NT2/D1 (cell line): ENCODE measurements at regions not wholly inside any gene's neighbourhood (a gene's known extent, or its start where the extent isn't known, plus 50 kb on each side); places are given as distances from the start of the nearest gene placed in this dataset.
"Not testable (repeated sequence)": the region's sequence is repeated elsewhere in the genome, so short reads cannot be mapped to it uniquely, and the experiment has no call there.

ENCODE experiments used
- DNase-seq: peaks from one replicate; pipeline ENCODE4 v3.0.0-alpha.2; 2011; ENCODE audit warnings: low read depth, low spot score
- H3K27me3 ChIP-seq: 2 replicates; pipeline ENCODE4 v1.6.0; 2011; ENCODE audit warnings: mild to moderate bottlenecking; ENCODE audit not compliant: insufficient read length, insufficient read depth
- H3K36me3 ChIP-seq: 2 replicates; pipeline ENCODE4 v1.6.1; 2011; ENCODE audit warnings: mild to moderate bottlenecking, low read length, mixed read lengths; ENCODE audit not compliant: insufficient read depth, insufficient read length
- H3K4me1 ChIP-seq: 2 replicates; pipeline ENCODE4 v1.5.1; 2011; ENCODE audit not compliant: insufficient read depth, insufficient read length
- H3K4me3 ChIP-seq: 2 replicates; pipeline ENCODE4 v1.5.1; 2011; ENCODE audit warnings: low read depth; ENCODE audit not compliant: insufficient read length
- H3K9ac ChIP-seq: 2 replicates; pipeline ENCODE4 v1.6.0; 2011; ENCODE audit warnings: low read depth; ENCODE audit not compliant: insufficient read length
- H3K9me3 ChIP-seq: 2 replicates; pipeline ENCODE4 v1.5.1; 2011; ENCODE audit warnings: mild to moderate bottlenecking, low read length; ENCODE audit not compliant: insufficient read depth
- SUZ12 ChIP-seq: IDR thresholded peaks from 2 replicates; pipeline ENCODE4 v1.6.1; 2011; ENCODE audit not compliant: insufficient read length, insufficient read depth; ENCODE audit errors: extremely low read depth
- YY1 ChIP-seq: IDR thresholded peaks from 2 replicates; pipeline ENCODE4 v1.6.1; 2011; ENCODE audit not compliant: insufficient read length, insufficient read depth
- ZNF274 ChIP-seq: IDR thresholded peaks from 2 replicates; pipeline ENCODE4 v1.6.1; 2011; ENCODE audit warnings: mild to moderate bottlenecking, low read depth, low read length

DNA sequence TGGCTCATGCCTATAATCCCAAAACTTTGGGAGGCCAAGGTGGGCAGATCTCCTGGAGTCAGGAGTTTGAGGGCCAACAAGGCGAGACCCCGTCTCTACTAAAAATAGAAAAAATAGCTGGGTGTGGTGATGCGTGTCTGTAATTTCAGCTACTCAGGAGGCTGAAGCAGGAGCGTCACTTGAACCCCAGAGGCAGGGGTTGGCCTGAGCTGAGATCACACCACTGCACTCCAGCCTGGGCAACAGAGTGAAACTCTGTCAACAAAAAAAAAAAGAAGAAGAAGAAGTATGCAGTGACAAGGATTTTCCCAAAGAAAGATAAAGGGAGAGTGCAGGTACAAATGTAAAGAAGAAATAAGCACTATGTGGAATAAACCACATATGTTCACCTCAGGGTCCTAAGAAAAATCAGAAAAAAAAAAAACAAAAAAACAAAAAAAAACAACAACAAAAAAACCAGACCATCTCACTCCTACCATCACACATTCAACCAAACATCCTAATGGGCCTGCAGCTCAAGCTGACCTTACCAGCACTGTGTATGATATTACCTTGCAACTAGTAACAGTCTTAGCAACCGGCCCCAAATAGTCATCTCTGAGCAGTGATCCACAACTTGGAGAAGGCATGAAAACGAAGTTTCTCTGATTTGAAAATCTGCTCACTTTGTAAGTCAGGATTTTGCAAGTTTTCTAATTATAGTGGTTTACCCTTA is 296.7 kb upstream of the PROK2 start:
- Histone ChIP-seq H3K4me3 (no peak overlapping the region), H3K27me3 (no peaks in the 10 kb centered on the region), H3K9me3 (peaks cover 21% of the 10 kb centered on the region), H3K4me1 (peaks cover 9% of the 10 kb centered on the region), H3K36me3 (no peaks in the 10 kb centered on the region), H3K9ac (no peak overlapping the region)
- DNase-seq: no peak
- TF ChIP-seq YY1: no peak
- TF ChIP-seq ZNF274: no peak
- no peak for TF ChIP-seq SUZ12

DNA sequence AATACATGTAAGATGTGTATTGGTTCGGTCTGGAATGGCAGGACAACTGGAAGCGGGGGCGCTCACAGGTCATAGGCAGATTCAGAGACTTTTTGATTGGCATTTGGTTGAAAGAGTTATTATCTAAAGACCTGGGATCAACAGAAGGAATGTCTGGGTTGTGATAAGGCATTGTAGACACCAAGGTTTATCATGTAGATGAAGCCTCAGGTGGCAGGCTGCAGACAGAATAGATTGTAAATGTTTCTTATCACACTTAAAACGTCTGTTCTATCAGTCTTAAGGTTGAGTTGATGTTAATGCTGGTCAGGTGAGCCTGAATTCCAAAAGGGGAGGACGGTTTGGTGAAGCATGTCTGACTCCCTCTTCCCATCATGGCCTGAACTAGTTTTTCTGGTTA is 295.9 kb upstream of the PROK2 start:
- Histone ChIP-seq H3K27me3 (no peaks in the 10 kb centered on the region), H3K4me1 (peaks cover 9% of the 10 kb centered on the region), H3K4me3 (no peak overlapping the region), H3K9me3 (peaks cover 30% of the 10 kb centered on the region), H3K36me3 (no peaks in the 10 kb centered on the region), H3K9ac (no peak overlapping the region)
- no peak for DNase-seq
- TF ChIP-seq YY1 (no peak), ZNF274 (no peak), SUZ12 (no peak)

DNA sequence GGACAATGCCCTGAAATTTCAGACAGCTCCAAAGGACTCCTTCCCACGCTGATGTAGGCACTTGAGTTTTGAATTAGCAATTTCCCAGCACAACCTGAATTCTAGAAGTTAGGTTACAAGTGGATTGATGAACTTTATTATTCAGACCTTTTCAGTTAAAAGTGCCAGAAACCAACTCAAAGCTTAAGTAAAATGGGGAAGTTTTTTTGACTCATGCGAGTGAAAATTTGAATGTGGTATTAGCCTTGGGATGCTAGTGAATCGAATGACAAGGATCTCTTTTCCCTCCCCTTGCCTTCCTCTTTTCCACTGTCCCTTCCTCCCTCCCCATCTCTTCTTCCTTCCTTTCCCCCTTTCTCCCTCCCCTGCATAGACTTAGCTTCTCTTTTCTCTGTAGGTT is 295.1 kb upstream of the PROK2 start:
- TF ChIP-seq SUZ12: no peak
- no peak for TF ChIP-seq ZNF274
- TF ChIP-seq YY1: no peak
- Histone ChIP-seq H3K9me3 (peaks cover 37% of the 10 kb centered on the region), H3K27me3 (no peaks in the 10 kb centered on the region), H3K4me1 (peaks cover 9% of the 10 kb centered on the region), H3K36me3 (no peaks in the 10 kb centered on the region), H3K9ac (no peak overlapping the region), H3K4me3 (no peak overlapping the region)
- no peak for DNase-seq

DNA sequence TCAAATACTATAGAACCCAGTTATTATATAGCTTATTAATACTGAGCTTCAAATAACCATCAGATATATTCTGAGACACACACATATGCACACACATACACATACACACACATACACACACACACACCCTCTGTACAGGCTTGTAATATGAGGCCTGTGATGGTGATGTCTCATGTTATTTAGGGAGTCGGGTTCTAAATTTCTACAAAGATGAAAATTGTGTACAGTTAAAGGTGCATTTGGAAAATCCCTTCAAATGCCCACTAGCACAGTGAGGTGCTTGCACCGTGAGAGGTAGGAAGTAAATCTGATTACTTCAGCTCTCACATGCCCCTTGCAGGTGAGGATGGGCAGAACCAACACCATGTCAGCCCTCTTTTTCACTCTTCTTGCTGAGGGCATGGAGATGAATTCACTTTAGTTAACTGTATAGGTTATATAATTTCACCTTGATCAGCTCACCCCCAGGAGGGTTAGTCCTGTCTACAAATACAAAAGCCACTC is 294.5 kb upstream of the PROK2 start:
- Histone ChIP-seq H3K36me3 (no peaks in the 10 kb centered on the region), H3K9me3 (peaks cover 41% of the 10 kb centered on the region), H3K9ac (no peak overlapping the region), H3K27me3 (no peaks in the 10 kb centered on the region), H3K4me1 (peaks cover 7% of the 10 kb centered on the region), H3K4me3 (no peak overlapping the region)
- no peak for DNase-seq
- TF ChIP-seq YY1 (no peak), SUZ12 (no peak), ZNF274 (no peak)

DNA sequence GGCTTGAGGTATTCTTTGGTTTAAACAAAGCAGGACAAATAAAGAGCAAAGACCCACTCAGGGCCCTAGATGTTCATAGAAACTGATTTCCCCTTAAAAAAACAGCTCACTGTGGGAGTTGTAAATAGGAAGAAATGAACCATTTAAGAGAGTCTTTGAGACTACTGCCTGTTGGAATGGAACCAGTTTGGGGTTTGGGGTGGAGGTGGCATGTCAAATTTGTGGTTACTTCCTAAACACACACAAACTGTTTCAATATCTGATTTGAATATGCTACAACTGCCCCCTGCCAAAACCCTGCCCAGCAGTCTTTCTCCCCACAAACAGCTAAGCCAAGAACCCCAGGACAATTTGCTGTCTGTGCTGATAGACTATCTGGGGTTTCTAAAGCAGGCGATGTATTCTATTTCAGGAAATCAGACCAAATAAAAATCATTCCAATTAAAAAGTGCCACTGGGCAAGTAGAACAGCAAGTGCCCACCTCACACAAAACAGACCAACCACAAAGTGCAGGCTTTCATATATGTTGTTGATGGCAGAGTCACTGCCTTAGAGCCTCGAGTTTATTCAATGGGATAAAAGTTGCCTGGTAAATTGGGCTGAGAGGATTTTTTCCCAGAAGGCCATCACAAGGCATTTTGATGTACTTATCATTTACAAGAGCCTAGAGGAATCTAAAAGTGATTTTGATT is 293.9 kb upstream of the PROK2 start:
- Histone ChIP-seq H3K36me3 (no peaks in the 10 kb centered on the region), H3K4me1 (peaks cover 7% of the 10 kb centered on the region), H3K27me3 (no peaks in the 10 kb centered on the region), H3K9ac (no peak overlapping the region), H3K4me3 (no peak overlapping the region), H3K9me3 (peaks cover 44% of the 10 kb centered on the region)
- TF ChIP-seq SUZ12 (no peak), YY1 (no peak), ZNF274 (no peak)
- no peak for DNase-seq

DNA sequence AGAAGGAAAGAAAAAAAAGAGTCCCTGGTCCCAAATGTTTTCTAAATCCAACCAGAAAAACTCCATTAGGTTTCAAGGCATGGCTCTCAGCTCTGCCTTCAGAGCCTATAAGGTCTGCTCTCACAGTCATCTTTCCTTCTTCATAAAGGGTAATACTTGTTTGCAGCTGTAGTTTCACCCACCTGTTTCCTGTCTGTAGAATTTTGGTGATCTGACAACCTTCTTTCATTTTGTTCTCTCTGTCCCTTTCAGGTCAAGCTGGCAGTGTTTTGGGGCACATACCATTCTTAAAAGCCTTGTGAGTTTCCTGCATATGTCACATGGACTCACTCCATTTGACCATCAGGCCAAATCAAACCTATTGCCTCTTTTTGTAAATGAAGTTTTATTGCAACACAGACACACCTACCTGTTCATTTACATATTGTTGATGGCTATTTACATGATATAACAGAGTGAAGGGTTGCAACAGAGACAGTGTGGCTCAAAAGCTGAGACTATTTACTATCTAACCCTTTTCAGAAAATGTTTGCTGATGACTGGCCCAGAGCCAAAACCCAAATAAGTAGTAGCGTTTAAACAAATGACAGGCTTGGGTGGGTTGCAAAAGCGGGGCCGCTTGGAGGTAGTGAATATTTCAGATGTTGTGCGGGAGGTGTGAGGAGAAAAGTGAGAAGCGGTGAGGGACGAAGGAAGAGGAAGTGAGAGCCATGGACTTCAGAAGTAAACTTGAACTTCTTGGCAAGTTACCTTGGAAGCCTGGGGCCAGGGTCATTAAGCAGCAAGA is 292.7 kb upstream of the PROK2 start:
- Histone ChIP-seq H3K9me3 (peaks cover 53% of the 10 kb centered on the region), H3K4me3 (no peak overlapping the region), H3K27me3 (no peaks in the 10 kb centered on the region), H3K4me1 (peaks cover 3% of the 10 kb centered on the region), H3K36me3 (no peaks in the 10 kb centered on the region), H3K9ac (no peak overlapping the region)
- DNase-seq: no peak
- TF ChIP-seq SUZ12: no peak
- no peak for TF ChIP-seq YY1
- no peak for TF ChIP-seq ZNF274

DNA sequence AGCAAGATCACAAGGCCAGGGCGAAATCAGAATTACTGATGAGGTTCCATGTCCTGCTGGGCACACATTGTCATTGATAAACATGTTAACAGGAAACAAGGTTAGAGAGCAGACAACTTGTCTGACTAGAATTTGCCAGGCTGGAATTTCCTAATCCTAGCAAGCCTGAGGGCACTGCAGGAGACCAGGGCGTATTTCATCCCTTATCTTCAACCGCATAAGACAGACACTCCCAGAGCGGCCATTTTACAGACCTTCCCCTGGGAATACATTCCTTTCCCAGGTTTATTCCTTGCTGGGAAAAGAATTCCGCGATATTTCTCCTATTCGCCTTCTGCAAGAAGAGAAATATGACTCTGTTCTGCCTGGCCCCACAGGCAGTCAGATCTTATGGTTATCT is 290.9 kb upstream of the PROK2 start:
- not testable (repeated sequence) for H3K36me3 ChIP-seq, DNase-seq, H3K4me3 ChIP-seq, H3K27me3 ChIP-seq, H3K4me1 ChIP-seq, H3K9ac ChIP-seq
- peaks cover 50% of the 10 kb centered on the region for H3K9me3 ChIP-seq
